ENCODE measurements at regions not wholly inside any gene's neighbourhood (a gene's known extent, or its start where the extent isn't known, plus 50 kb on each side); places are given as distances from the start of the nearest gene placed in this dataset.

DNA sequence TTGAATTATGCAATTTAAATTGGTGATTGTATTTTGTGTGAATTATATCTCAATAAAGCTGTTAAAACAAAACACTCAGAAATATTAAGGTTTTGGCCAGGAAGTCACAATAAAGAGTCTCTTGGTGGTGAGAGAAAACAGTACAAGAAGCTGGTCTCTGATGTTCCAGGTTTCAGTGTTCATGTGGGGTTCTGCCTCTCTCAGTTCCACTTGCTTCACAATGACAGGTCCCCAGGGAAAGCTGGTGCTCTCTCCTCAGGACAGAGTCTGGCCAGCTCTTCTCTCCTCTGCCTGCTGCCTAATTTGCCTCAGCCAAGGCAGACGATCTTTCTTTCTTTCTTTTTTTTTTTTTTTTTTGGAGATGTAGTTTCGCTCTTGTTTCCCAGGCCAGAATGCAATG is 342.9 kb upstream of the PLXNA2 start:
- Histone ChIP-seq H3K27me3 (ENCODE audit: control insufficient read depth, insufficient read depth, low read length) (no peaks in the 10 kb centered on the region), H3K36me3 (ENCODE audit: control insufficient read depth in 2 of 3, insufficient read depth in 3 of 3, low read length in 3 of 3) (no peaks in the 10 kb centered on the region), H3K27ac (ENCODE audit: low read depth in 2 of 2, low read length in 2 of 2) (no peak overlapping the region), H3K4me1 (ENCODE audit: control insufficient read depth in 2 of 3, insufficient read depth in 2 of 3, low read depth in 1 of 3, low read length in 3 of 3) (no peaks in the 10 kb centered on the region), H3K9me3 (ENCODE audit: control insufficient read depth in 2 of 3, insufficient read depth in 1 of 3, low read length in 3 of 3) (no peaks in the 10 kb centered on the region), H3K4me3 (ENCODE audit: low read length in 3 of 3) (no peak overlapping the region), H3K9ac (ENCODE audit: low read length in 3 of 3) (no peak overlapping the region)
- DNase-seq, result no peak
- FAIRE-seq, result no peak
- intact Hi-C loops (cut with DNase I), result no loop called here
- TF ChIP-seq, protein P1, sequence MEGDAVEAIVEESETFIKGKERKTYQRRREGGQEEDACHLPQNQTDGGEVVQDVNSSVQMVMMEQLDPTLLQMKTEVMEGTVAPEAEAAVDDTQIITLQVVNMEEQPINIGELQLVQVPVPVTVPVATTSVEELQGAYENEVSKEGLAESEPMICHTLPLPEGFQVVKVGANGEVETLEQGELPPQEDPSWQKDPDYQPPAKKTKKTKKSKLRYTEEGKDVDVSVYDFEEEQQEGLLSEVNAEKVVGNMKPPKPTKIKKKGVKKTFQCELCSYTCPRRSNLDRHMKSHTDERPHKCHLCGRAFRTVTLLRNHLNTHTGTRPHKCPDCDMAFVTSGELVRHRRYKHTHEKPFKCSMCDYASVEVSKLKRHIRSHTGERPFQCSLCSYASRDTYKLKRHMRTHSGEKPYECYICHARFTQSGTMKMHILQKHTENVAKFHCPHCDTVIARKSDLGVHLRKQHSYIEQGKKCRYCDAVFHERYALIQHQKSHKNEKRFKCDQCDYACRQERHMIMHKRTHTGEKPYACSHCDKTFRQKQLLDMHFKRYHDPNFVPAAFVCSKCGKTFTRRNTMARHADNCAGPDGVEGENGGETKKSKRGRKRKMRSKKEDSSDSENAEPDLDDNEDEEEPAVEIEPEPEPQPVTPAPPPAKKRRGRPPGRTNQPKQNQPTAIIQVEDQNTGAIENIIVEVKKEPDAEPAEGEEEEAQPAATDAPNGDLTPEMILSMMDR (IDR thresholded peaks at IDR 0.05; ENCODE audit: borderline replicate concordance, extremely low read depth, insufficient read depth), result no peak

DNA sequence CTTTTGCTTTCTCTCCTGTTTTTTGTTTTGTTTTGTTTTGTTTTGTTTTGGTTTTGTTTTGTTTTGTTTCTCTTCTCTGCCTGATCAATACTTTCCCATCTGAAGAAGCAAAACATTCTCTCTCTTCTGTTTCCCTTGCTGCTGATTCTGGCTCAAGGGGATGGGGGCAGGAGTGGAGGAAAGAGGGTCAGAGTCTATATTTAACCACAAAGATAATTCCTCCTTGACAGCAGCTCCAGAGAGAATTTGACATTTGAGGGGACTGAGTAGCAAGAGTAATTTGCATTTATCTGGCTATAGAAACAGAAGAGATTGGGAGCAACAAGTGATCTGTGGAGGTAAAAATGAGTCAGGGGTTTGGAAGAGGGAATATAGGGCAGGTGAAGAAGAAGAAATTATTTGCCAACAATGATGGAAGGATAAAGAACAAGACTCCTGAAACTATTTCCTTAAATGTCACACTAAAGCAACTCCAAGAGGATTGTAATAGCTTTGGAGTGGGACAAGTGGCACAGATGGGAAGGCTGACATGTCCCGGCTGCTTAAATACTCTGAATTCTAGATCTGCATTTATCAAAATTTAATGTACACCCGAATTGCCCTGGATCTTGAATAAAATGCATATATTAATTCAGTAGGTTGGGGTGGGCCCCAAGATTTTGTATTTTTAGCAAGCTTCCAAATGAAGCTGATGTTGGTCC is 349.3 kb upstream of the PLXNA2 start:
- FAIRE-seq (no peak), DNase-seq (no peak)
- H3K4me3 ChIP-seq (ENCODE audit: low read length in 3 of 3), result no peak overlapping the region
- no peaks in the 10 kb centered on the region for H3K4me1 ChIP-seq (ENCODE audit: control insufficient read depth in 2 of 3, insufficient read depth in 2 of 3, low read depth in 1 of 3, low read length in 3 of 3)
- H3K27me3 ChIP-seq (ENCODE audit: control insufficient read depth, insufficient read depth, low read length), result no peaks in the 10 kb centered on the region
- no peaks in the 10 kb centered on the region for H3K36me3 ChIP-seq (ENCODE audit: control insufficient read depth in 2 of 3, insufficient read depth in 3 of 3, low read length in 3 of 3)
- H3K9me3 ChIP-seq (ENCODE audit: control insufficient read depth in 2 of 3, insufficient read depth in 1 of 3, low read length in 3 of 3), result no peaks in the 10 kb centered on the region
- intact Hi-C loops (cut with DNase I), result no loop called here
- no peak overlapping the region for H3K9ac ChIP-seq (ENCODE audit: low read length in 3 of 3)
- TF ChIP-seq, protein P1 (IDR thresholded peaks at IDR 0.05; ENCODE audit: borderline replicate concordance, extremely low read depth, insufficient read depth), result no peak
- H3K27ac ChIP-seq (ENCODE audit: low read depth in 2 of 2, low read length in 2 of 2), result no peak overlapping the region

DNA sequence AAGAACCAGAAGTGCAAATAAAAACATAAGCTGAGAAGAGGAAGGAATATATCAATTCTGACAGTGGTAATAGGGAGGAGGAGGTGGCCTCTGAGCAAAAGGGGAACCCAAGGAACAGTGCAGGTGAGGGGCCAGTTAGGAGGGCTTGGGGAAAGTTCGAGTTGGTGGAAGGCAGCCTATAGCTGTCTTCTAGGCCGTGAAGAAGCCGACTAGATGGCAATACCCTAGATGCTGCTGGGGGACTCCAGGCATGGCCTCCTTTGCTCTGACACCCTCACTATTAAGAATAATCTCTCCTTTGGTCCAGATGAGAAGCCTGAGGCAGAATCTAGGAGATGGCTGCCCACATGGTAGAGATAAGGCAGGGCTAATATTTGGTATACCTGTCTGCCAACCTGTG is 351.1 kb upstream of the PLXNA2 start:
- no peak overlapping the region for H3K27ac ChIP-seq (ENCODE audit: low read depth in 2 of 2, low read length in 2 of 2)
- no peaks in the 10 kb centered on the region for H3K4me1 ChIP-seq (ENCODE audit: control insufficient read depth in 2 of 3, insufficient read depth in 2 of 3, low read depth in 1 of 3, low read length in 3 of 3)
- H3K36me3 ChIP-seq (ENCODE audit: control insufficient read depth in 2 of 3, insufficient read depth in 3 of 3, low read length in 3 of 3), result no peaks in the 10 kb centered on the region
- no peaks in the 10 kb centered on the region for H3K27me3 ChIP-seq (ENCODE audit: control insufficient read depth, insufficient read depth, low read length)
- FAIRE-seq (no peak), DNase-seq (peak in 1 of 5 donors; percentile 17)
- TF ChIP-seq, protein P1 (IDR thresholded peaks at IDR 0.05; ENCODE audit: borderline replicate concordance, extremely low read depth, insufficient read depth), result no peak
- no peak overlapping the region for H3K4me3 ChIP-seq (ENCODE audit: low read length in 3 of 3)
- intact Hi-C loops (cut with DNase I), result no loop called here
- no peaks in the 10 kb centered on the region for H3K9me3 ChIP-seq (ENCODE audit: control insufficient read depth in 2 of 3, insufficient read depth in 1 of 3, low read length in 3 of 3)
- H3K9ac ChIP-seq (ENCODE audit: low read length in 3 of 3), result no peak overlapping the region

DNA sequence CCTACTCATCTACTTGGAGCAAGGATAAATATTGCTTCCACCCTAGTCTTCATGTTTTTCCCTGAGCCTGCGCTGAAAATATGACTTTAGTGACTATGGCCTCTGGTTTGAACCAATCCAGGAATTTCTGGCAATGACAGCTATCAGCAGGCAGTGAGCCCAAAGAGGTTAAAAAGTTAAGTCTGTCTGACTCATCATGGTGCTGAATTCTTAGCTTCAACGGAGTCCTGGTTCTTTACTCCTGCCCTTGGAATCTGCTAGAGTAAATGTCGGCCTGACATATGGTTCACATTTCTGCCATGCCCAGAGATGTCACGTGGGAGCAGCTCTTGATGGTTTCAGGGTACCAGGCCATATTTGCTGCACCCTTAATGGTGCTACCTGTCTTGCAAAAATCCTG is 351.6 kb upstream of the PLXNA2 start:
- no peak overlapping the region for H3K4me3 ChIP-seq (ENCODE audit: low read length in 3 of 3)
- no peak for FAIRE-seq
- no peak for DNase-seq
- H3K9ac ChIP-seq (ENCODE audit: low read length in 3 of 3), result no peak overlapping the region
- intact Hi-C loops (cut with DNase I), result no loop called here
- TF ChIP-seq, protein P1 (IDR thresholded peaks at IDR 0.05; ENCODE audit: borderline replicate concordance, extremely low read depth, insufficient read depth), result no peak
- H3K36me3 ChIP-seq (ENCODE audit: control insufficient read depth in 2 of 3, insufficient read depth in 3 of 3, low read length in 3 of 3), result no peaks in the 10 kb centered on the region
- H3K9me3 ChIP-seq (ENCODE audit: control insufficient read depth in 2 of 3, insufficient read depth in 1 of 3, low read length in 3 of 3), result no peaks in the 10 kb centered on the region
- no peaks in the 10 kb centered on the region for H3K27me3 ChIP-seq (ENCODE audit: control insufficient read depth, insufficient read depth, low read length)
- no peaks in the 10 kb centered on the region for H3K4me1 ChIP-seq (ENCODE audit: control insufficient read depth in 2 of 3, insufficient read depth in 2 of 3, low read depth in 1 of 3, low read length in 3 of 3)
- H3K27ac ChIP-seq (ENCODE audit: low read depth in 2 of 2, low read length in 2 of 2), result no peak overlapping the region
